Mucosa of stomach (tissue), 1 donor: ENCODE measurements at regions not wholly inside any gene's neighbourhood (a gene's known extent, or its start where the extent isn't known, plus 50 kb on each side); places are given as distances from the start of the nearest gene placed in this dataset.

Experiments used
- H3K27me3 ChIP-seq: one replicate; pipeline ENCODE4 v1.7.0; 2013; ENCODE audit warnings: mild to moderate bottlenecking, low read length; ENCODE audit not compliant: control insufficient read depth, insufficient read depth
- H3K36me3 ChIP-seq: one replicate; pipeline ENCODE4 v1.7.0; 2013; ENCODE audit warnings: low read length; ENCODE audit not compliant: control insufficient read depth, insufficient read depth
- H3K4me1 ChIP-seq: one replicate; pipeline ENCODE4 v1.7.0; 2013; ENCODE audit warnings: mild to moderate bottlenecking, low read length; ENCODE audit not compliant: control insufficient read depth, insufficient read depth
- H3K4me3 ChIP-seq: one replicate; pipeline ENCODE4 v1.7.0; 2013; ENCODE audit warnings: low read length
- H3K9ac ChIP-seq: one replicate; pipeline ENCODE4 v1.7.0; 2013; ENCODE audit warnings: mild to moderate bottlenecking, low read length, moderate library complexity
- H3K9me3 ChIP-seq: one replicate; pipeline ENCODE4 v1.7.0; 2013; ENCODE audit warnings: mild to moderate bottlenecking, low read length, moderate library complexity; ENCODE audit not compliant: control insufficient read depth
- donor health status: Pancreatic carcinoma.

GRCh38 chr15:46312133-46312740 lies 677.4 kb downstream of the SQOR start:
- Histone ChIP-seq H3K9me3 (no peaks in the 10 kb centered on the region), H3K4me1 (no peaks in the 10 kb centered on the region), H3K27me3 (no peaks in the 10 kb centered on the region), H3K9ac (no peak overlapping the region), H3K4me3 (no peak overlapping the region), H3K36me3 (no peaks in the 10 kb centered on the region)

- no peaks in the 10 kb centered on the region for H3K9me3 ChIP-seq
- no peaks in the 10 kb centered on the region for H3K36me3 ChIP-seq
- H3K27me3 ChIP-seq = no peaks in the 10 kb centered on the region
- no peak overlapping the region for H3K9ac ChIP-seq
- no peaks in the 10 kb centered on the region for H3K4me1 ChIP-seq
- no peak overlapping the region for H3K4me3 ChIP-seq
Observed at GRCh38 chr15:46315434-46315833, 680.6 kb downstream of the SQOR start.

DNA sequence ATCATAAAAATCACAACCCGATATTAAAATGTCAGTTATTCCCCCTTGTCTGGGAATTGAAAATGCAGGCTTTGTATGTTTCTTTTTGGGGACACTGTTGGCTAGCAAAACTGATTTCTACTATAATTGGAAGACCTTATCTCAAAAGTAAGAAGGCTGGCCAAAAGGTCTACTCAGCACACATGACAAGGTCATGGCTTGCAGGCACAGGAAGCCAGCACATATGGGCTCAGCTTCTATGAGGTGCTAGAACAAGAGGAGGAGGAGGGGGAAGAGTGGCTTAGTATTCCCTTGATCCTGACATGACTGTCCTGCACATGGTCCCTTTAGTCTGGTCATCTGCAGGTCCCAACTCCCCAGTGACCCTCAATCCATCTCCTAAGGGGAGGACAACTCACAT lies 681.2 kb downstream of the SQOR start:
- Histone ChIP-seq H3K4me1 (no peaks in the 10 kb centered on the region), H3K4me3 (no peak overlapping the region), H3K36me3 (no peaks in the 10 kb centered on the region), H3K9ac (no peak overlapping the region), H3K9me3 (no peaks in the 10 kb centered on the region), H3K27me3 (no peaks in the 10 kb centered on the region)

GRCh38 chr15:46317029-46317428 lies 682.2 kb downstream of the SQOR start:
- Histone ChIP-seq H3K9me3 (no peaks in the 10 kb centered on the region), H3K4me3 (no peak overlapping the region), H3K36me3 (no peaks in the 10 kb centered on the region), H3K4me1 (no peaks in the 10 kb centered on the region), H3K27me3 (no peaks in the 10 kb centered on the region), H3K9ac (no peak overlapping the region)

- Histone ChIP-seq H3K9me3 (no peaks in the 10 kb centered on the region), H3K27me3 (no peaks in the 10 kb centered on the region), H3K4me1 (no peaks in the 10 kb centered on the region), H3K4me3 (no peak overlapping the region), H3K36me3 (no peaks in the 10 kb centered on the region), H3K9ac (no peak overlapping the region)
Observed at GRCh38 chr15:46322753-46323152, 687.9 kb downstream of the SQOR start.

DNA sequence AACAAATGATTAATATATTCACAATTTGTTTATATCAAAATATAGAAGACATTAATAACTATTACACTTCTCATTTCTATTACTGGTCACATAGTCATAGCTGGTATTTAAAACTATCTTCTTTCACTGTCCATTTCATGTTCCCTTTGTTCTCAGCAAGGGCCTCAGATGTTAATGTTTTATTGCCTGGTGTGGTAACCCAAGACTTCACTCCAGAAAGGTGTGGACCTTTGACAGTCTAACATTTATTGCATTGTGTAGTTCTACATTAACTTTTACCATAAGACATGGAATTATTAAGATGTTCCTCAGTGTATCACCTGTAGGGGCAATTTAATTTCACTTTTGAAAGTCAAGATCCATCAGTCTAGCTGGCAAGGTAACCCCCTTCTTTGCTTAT lies 691.3 kb downstream of the SQOR start:
- Histone ChIP-seq H3K9me3 (no peaks in the 10 kb centered on the region), H3K27me3 (no peaks in the 10 kb centered on the region), H3K4me1 (no peaks in the 10 kb centered on the region), H3K4me3 (no peak overlapping the region), H3K9ac (no peak overlapping the region), H3K36me3 (no peaks in the 10 kb centered on the region)

- no peaks in the 10 kb centered on the region for H3K27me3 ChIP-seq
Observed at GRCh38 chr15:46328821-46329220, 694.0 kb downstream of the SQOR start.

DNA sequence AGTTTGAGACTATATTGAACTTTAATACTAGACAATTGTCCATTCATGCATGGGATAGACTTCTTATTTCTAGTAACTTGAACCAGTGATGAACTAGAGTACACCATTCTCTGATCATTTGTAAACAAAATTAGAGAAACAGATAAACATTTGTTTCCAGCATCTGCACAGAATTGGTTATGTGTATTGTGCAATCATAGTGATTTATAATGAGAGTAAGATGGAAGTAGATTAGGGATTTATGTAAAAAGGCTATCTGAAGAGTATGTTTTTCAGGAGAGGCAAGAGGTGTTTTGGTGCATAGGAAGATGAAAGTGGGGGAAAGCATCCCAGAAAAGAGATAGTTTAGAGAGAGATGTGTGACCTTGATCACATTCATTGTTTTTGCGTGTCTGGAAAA lies 695.0 kb downstream of the SQOR start:
- no peak overlapping the region for H3K4me3 ChIP-seq
- H3K27me3 ChIP-seq = no peaks in the 10 kb centered on the region
- H3K4me1 ChIP-seq = no peaks in the 10 kb centered on the region
- no peaks in the 10 kb centered on the region for H3K36me3 ChIP-seq
- no peak overlapping the region for H3K9ac ChIP-seq
- no peaks in the 10 kb centered on the region for H3K9me3 ChIP-seq

More at GRCh38 chr15:46328821-46329220, 694.0 kb downstream of the SQOR start:
- Histone ChIP-seq H3K9ac (no peak overlapping the region), H3K4me1 (no peaks in the 10 kb centered on the region), H3K4me3 (no peak overlapping the region), H3K9me3 (no peaks in the 10 kb centered on the region), H3K36me3 (no peaks in the 10 kb centered on the region)

- Histone ChIP-seq H3K4me1 (no peaks in the 10 kb centered on the region), H3K36me3 (no peaks in the 10 kb centered on the region), H3K27me3 (no peaks in the 10 kb centered on the region), H3K4me3 (no peak overlapping the region), H3K9ac (no peak overlapping the region), H3K9me3 (no peaks in the 10 kb centered on the region)
Observed at GRCh38 chr15:46331546-46331945, 696.7 kb downstream of the SQOR start.

- no peak overlapping the region for H3K4me3 ChIP-seq
- H3K9ac ChIP-seq = no peak overlapping the region
- H3K27me3 ChIP-seq = no peaks in the 10 kb centered on the region
- H3K36me3 ChIP-seq = no peaks in the 10 kb centered on the region
- H3K9me3 ChIP-seq = no peaks in the 10 kb centered on the region
- no peaks in the 10 kb centered on the region for H3K4me1 ChIP-seq
Observed at GRCh38 chr15:46343196-46343935, 708.5 kb downstream of the SQOR start.

DNA sequence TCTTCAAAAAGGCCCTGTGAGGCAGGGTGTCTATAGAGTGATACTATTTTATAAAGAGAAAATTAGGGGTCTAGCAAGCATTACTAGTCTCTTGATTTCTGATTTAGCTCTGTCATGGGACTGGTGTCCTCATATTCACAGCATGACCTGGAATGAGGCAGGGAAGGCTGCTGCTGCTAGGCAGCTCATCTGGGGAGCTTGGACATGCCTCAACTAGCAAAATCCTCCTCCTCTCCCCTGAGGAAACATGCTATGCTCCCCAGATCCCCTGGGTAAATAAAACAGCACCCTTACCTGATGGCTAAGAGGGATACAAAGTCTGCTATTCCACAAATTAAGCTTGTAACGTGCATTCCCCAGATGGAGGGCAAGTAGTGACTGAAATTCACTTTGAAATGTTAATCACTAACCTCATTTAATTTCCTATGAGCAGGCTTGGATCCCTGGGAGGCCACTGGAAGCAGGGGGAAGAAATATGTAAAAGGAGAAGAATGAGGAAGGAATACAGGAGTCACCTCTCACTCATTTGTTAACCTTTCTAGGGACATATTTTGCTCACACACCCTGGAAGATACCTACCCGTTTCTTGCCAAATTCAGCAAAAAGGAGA lies 709.4 kb downstream of the SQOR start:
- H3K36me3 ChIP-seq = no peaks in the 10 kb centered on the region
- H3K4me1 ChIP-seq = no peaks in the 10 kb centered on the region
- H3K9me3 ChIP-seq = no peaks in the 10 kb centered on the region
- no peaks in the 10 kb centered on the region for H3K27me3 ChIP-seq
- no peak overlapping the region for H3K9ac ChIP-seq
- no peak overlapping the region for H3K4me3 ChIP-seq

- H3K4me1 ChIP-seq = no peaks in the 10 kb centered on the region
- no peak overlapping the region for H3K4me3 ChIP-seq
- no peaks in the 10 kb centered on the region for H3K27me3 ChIP-seq
- no peaks in the 10 kb centered on the region for H3K36me3 ChIP-seq
- H3K9me3 ChIP-seq = no peaks in the 10 kb centered on the region
- no peak overlapping the region for H3K9ac ChIP-seq
Observed at GRCh38 chr15:46344915-46345314, 710.1 kb downstream of the SQOR start.
